Limb (tissue), 2 donors: ENCODE measurements at regions not wholly inside any gene's neighbourhood (a gene's known extent, or its start where the extent isn't known, plus 50 kb on each side); places are given as distances from the start of the nearest gene placed in this dataset.

Source experiments
- DNase-seq, 2 donors: peaks; one replicate each; pipeline ENCODE4 v3.0.0-alpha.2; 2016; ENCODE audit errors: extremely low spot score in 2 of 2

GRCh38 chr1:106746448-106747085 is 309.9 kb upstream of the PRMT6 start:
- DNase-seq: no peak

DNA sequence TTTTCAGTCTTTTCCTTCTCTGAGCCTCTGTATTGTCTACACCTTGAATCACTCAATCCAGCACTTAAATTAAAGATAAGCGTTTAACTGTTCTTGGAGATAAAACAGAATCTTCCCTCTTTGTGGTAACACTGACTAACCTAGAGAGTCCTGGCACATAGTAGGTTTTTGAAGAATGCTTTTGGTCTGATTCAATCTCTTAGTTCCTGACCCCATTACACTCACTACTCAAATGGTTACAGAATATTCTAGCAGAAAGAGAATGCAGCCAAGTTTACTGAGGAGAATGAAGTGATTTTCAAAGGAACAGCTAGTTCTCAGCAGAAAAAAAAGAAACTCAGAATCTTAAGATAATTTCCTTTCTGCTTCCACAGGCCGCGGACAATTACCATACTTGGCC is 309.2 kb upstream of the PRMT6 start:
- DNase-seq: no peak

DNA sequence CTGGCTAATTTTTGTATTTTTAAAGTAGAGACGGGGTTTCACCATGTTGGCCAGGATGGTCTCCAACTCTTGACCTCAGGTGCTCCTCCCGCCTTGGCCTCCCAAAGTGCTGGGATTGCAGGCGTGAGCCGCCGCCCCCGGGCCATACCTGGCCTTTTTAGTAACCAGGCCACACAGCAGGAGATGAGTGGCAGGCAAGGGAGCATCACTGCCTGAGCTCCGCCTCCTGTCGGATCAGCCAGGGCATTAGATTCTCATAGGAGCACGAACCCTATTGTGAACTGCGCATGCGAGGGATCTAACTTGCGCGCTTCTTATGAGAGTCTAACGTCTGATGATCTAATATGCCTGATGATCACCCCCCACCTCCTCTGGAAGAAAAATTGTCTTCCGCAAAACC is 308.7 kb upstream of the PRMT6 start:
- DNase-seq: no peak

GRCh38 chr1:106748606-106749005 is 307.9 kb upstream of the PRMT6 start:
- no peak for DNase-seq

DNA sequence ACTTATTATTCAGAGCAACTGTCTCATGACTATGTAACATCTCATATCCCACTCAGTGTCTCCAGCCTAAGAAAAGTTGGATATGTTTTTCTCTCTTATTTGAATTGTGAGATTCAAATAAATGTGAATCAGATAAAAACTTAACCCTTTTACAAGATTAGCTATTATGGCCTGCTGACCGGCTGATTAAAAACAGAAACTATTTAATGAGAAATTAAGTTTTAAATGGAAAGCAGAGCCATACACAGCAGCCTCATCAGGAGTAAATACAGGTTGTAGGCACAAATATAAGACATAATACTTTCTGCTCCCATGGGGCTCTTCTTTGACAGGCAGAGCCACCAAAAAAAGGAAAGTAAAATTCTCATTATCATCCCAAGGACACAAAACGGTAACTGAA is 307.0 kb upstream of the PRMT6 start:
- DNase-seq: no peak

GRCh38 chr1:106749906-106750305 is 306.6 kb upstream of the PRMT6 start:
- DNase-seq: no peak

DNA sequence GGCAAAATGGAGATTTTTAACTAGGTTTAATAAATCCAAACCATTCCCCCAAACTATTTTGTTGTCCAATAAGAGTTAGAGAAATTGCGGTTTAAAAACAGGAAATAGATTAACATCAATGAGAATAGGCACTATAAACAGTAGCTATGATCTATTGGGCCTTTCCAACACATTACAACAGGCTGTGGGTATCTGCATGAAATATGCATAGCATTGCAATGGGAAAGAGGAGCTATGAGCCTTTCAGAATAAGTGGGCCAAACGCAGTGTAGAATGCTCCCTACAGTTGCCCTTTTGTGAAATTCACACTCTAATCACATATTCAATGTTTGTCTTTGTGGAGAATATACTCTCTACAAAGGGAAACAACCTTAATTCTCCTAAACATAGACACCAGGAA is 305.5 kb upstream of the PRMT6 start:
- DNase-seq: no peak

- no peak for DNase-seq
Observed at GRCh38 chr1:106753066-106753465, 303.4 kb upstream of the PRMT6 start.

DNA sequence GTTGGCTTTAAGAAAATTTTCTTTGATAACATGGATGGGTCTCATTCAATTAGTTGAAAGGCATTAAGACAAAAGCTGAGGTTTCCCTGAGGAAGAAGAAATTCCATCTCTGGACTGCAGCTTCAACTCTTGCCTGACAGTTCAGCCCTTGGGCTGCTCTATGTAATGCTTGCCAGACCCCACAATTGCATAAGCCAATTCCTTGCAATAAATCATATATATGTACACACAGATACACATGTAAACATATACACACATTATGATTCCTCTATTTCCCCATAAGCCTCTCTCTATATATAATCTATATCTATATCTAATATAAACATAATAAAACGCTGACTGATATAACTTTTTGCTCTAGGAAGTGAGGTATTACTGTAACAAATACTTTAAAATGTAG is 301.5 kb upstream of the PRMT6 start:
- DNase-seq: no peak

GRCh38 chr1:106755682-106756406 is 300.6 kb upstream of the PRMT6 start:
- no peak for DNase-seq

GRCh38 chr1:106756752-106757151 is 299.7 kb upstream of the PRMT6 start:
- DNase-seq: no peak

GRCh38 chr1:106768077-106768476 is 288.4 kb upstream of the PRMT6 start:
- DNase-seq: no peak

DNA sequence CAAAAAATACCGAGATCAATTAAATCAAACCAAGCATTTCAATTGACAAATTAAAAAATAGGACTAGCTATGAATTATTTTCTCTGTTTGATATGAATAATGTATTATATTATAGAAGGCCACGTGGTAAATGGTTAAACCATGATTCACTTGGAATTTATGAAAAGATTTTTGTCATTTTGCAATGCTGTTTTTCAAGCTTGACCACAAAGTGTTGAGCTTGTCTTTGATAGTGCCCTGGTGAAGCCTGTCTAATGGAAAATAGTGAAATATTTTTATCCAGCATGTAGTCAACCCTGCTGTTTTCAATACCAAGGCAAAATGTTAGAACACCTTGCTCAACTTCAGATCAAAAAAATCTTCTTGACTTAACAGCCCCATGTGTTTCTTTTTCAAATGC is 288.0 kb upstream of the PRMT6 start:
- no peak for DNase-seq

GRCh38 chr1:106773206-106773605 is 283.3 kb upstream of the PRMT6 start:
- DNase-seq: no peak

GRCh38 chr1:106780066-106780465 is 276.4 kb upstream of the PRMT6 start:
- DNase-seq: no peak

DNA sequence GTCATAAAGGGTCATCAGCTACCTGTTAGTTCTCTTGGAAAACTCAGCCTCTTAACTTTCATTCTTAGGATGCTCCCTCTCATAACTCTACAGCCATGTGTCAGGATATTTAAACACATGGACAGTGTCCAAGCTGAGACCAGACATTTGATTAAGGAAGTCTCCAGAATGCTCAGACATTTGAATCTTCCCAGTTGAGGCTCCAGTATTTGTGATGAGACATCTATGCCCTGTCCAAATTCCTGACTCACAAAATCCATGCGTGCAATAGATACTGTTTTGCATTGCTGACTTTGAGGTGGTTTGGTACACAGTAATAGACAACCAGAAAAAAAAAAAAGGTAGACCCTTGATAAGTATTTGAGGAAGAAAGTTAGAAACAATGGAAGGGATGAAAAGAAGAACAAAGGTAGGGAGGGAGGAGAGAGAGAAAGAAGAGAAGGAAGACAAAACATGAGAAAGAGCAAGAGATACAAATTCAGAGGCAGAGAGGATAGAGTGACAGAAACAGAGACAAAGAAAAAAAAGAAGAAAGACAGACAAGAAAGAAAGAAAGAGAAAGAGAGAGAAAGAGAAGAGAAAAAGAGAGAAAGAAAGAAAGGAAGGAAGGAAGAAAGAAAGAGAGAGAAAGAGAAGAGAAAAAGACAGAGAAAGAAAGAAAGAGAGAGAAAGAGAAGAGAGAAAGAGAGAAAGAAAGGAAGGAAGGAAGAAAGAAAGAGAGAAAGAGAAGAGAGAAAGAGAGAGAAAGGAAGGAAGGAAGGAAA is 275.5 kb upstream of the PRMT6 start:
- no peak for DNase-seq

DNA sequence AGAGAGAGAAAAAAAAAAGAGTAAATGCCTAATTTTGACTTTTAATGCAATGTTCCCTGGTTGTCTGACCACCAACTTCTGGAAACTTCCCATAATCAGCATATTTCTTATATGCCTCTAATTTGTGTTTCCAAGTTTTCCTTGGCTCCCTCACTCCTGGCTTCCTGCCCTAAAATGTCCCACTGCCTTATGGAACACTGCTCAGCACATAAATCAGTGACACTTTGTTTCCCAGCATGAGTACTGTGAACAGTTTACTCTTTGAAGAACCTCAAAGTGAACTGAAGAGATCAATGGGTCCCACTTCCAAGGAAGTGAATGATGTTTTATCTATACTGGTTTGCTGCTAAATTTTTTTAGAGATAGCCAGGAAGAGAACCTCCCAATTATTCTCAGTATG is 271.3 kb upstream of the PRMT6 start:
- DNase-seq: peak; percentile 8 to 32

DNA sequence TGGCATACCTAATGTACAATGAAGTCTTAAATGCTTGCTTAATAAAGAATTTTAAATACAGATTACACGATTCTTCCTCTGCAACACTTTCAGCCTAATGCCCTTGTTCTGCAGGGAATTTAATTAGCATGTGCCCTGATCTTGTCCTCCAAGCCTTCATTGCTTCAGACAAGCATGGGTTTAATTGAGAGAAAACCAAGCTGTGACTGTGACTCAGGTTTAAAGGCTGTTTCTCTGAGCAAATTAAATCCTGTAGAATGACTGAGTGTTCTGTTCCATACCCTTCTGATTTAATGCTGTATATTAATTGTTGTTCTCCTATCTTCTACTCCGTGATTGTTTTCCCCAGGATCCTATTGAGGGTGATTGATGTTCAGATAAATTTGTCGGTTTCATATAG is 269.0 kb upstream of the PRMT6 start:
- DNase-seq: no peak

- DNase-seq: no peak
Observed at GRCh38 chr1:106789686-106790085, 266.8 kb upstream of the PRMT6 start.

DNA sequence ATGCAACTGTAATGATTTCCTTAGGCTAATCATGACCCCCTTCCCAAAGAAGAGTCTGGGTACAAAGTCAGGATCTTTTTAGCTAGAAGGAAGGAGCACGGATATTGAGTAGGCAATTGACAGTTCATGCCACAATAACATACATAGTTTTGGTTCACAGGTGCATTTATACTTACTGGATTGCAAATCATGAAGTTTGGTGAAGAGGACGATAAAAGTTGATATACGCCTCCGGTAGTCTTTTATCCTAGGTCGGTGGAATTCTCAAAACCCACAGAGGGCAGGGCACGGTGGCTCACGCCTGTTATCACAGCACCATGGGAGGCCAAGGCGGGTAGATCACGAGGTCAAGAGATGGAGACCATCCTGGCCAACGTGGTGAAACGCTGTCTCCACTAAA is 265.4 kb upstream of the PRMT6 start:
- no peak for DNase-seq

DNA sequence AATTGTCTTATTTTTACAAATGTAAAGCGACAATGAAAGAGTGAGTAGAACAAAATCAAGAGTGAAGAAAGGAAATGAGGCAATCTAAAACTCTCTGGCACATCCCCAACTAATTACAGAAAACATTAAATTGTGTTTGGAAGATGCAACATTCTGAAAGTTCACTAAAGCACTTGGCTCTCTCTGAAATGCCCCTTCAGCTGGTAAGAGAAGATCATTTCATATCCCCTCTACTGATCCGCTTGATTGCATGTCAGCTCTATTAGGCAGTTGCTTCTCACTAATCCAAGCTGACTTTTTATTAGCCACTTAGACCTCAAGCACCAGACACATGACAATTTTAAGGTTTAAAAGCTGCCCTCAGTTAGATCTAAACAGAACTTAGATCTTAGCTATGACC is 262.8 kb upstream of the PRMT6 start:
- no peak for DNase-seq

- no peak for DNase-seq
Observed at GRCh38 chr1:106798991-106799390, 257.5 kb upstream of the PRMT6 start.

- DNase-seq: no peak
Observed at GRCh38 chr1:106802181-106802580, 254.3 kb upstream of the PRMT6 start.
